Stimulated activated naive CD8-positive, alpha-beta T cell treated with anti-CD3 and anti-CD28 coated beads, Interleukin-15, Interleukin-2, amounts not matched to agents 100 U/mL and 50 U/mL, for 24 hours (primary cell): ENCODE measurements at regions not wholly inside any gene's neighbourhood (a gene's known extent, or its start where the extent isn't known, plus 50 kb on each side); places are given as distances from the start of the nearest gene placed in this dataset.

Source experiments
- ATAC-seq: fragments of 150-1000 bp; cut with Tn5 transposase; one replicate; pipeline ENCODE4 v1.10.0; 2021
- DNase-seq: peaks from one replicate; pipeline ENCODE4 v3.0.0; 2021

DNA sequence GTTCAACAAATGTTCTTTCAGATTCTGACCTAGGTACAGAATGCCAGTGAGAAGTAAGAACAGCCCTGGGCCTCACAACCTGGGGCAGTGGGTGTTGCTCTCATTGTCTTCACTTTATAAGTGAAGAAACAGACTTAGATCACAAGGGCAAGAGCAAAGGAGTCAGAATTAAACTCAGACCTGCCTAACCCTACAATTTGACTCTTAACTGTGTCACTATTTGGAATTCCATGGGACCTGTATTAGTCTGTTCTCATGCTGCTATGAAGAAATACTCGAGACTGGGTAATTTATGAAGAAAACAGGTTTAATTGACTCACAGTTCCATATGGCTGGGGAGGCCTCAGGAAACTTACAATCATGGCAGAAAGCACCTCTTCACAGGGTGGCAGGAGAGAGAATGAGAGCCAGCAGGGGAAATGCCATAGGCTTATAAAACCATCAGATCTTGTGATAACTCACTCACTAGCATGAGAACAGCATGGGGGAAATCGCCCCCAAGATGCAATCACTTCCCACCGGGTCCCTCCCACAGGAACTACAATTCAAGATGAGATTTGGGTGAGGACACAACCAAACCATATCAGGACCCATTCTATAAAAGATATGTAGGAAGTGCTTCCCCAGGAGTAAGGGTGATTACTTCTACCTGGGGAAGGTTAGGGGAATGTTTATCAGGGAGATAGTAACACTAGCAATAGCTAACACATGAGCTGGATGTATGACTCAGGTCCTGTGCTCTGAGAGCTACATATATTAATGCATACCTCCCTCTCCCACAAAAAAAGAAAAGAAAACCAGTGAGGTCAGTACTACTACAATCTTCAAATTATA is 270.1 kb downstream of the SOX9 start:
- DNase-seq (no peak), ATAC-seq (no peak)

DNA sequence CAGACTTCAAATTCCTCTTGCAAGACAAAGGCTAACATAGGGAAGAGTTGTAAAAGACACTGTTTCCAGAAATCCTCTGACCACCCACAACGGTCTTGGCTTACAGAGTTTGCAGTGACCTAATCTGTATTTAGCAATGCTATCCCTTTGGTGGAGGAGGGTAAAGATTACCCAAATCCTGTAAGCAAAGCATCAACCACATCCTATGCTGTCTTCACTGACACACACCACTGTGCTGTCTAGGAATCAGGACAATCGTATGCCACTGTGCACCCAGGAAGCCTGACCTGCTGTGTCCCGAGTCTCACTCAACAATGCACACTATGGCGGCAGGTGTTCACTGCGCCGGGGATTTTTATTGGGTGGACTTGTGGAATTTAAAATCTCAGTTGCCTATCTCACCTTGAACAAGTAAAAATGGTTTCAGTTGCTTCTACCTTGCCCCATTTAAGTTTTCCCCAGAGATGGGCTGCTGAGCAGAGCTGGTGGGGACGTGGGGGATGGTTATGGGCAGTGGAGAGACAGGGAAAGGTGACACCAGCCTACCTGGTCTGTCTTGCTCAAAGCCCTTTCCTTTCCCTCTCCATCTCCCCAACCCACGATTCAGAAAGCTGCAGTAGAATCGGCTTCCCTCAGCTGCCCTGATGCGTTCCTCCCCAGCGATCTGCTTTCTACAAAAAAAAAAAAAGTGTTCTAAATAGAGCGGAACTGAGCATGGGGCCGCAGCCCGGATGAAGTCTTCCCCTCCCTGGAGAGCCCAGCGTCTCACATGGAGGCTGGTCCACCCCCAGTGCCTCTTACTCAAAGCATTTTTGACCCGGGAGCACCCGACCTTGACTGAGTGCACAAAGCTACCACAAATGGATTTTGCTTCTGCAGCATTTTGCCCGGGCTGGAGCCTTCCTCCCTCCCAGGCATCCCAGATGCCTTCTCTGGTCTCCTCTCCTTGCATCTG is 271.5 kb downstream of the SOX9 start:
- no peak for ATAC-seq
- DNase-seq, result no peak

DNA sequence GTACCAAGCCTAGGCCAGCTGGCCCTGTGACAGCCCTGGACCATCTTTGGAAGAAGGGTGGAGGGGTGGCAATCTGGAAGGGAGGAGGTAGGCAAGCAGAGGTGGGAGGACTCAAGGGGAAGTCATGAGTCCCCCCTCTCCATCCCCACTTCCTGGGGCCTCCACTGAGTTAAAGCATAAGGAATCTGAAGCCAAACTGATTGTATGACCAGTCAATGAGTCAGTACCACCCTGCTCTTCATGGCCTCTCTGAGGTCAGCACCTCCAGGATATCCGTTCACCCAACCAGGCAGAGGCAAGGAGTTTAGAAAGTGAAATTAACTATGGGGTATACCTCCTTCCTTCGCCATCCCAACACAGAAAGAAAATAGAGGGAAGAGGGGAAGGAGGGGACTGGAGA is 272.7 kb downstream of the SOX9 start:
- DNase-seq (no peak), ATAC-seq (no peak)

- ATAC-seq, result no peak
- no peak for DNase-seq
Measured at GRCh38 chr17:72394531-72394930, 273.7 kb downstream of the SOX9 start.

DNA sequence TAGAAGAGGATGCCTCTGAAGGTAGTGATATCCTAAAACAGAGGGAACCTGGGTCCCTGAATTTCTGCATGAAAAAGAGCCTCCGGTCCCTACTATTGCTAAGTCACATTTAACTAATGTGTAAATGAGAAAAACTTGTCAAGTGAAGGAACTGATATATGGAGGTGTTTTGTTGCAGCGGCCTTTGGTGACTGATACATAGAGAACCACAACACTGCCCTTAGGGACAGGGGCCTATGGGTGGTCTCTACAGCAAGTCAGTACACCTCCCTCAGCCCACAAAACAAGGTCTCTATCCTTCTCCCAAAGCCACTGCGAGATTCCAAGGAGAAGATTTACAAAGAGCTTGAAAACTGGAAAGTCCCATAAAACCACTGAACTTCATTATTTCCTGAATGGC is 275.3 kb downstream of the SOX9 start:
- ATAC-seq (no peak), DNase-seq (no peak)

DNA sequence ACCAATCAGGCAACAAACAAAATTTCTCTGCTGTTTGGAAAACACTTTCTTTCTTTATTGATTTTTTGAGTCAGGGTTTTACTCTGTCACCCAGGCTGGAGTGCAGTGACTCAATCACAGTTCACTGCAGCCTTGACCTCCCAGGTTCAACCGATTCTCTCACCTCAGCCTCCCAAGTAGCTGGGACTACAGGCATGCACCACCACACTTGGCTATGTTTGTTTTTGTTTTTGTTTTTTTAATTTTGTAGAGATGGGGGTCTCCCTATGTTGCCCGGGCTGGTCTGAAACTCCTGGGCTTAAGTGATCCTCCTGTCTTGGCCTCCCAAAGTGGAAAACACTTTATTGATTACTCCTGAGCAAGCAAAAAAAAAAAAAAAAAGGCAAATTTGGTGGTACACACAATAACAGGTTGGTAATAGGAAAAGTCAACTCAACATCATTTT is 276.4 kb downstream of the SOX9 start:
- DNase-seq, result no peak
- no peak for ATAC-seq

DNA sequence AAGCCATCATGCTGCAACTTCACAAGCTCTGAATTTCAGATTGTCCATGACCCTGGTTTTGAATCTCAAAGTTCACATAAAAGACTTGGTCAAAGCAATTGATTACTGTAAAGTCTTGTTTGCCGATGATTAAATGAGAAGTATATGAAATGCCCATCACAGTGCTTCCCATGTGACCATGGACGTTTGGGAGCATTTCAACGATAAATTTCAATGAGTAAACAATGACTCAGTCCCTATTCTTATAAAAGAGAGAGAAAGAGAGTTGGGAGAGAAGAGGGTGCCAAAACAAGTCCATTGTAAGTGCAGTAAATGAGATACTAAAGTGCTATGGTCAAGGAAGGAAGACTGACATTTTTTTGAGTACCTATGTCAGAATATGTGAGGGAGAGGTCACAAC is 276.9 kb downstream of the SOX9 start:
- no peak for ATAC-seq
- DNase-seq, result no peak

GRCh38 chr17:72399023-72399607 is 278.3 kb downstream of the SOX9 start:
- ATAC-seq (no peak), DNase-seq (no peak)

GRCh38 chr17:72399608-72400487 is 279.0 kb downstream of the SOX9 start:
- no peak for DNase-seq

DNA sequence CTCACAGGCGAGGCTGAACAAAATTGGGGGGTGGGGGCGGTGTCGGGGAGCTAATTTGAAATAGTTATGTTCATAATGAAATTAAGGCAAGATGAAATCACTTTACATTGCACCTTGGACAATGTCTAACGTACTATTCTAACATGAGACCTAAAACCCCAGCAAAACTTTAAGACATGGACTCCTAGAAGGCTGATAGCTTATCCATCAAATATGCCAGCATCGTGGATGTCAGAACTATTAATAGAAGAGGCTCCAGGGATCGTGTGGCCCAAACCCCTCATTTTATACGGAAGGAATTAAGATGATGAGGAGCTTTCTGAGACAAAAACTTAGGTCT is 279.6 kb downstream of the SOX9 start:
- ATAC-seq (no peak), DNase-seq (no peak)

More at GRCh38 chr17:72399608-72400487, 279.0 kb downstream of the SOX9 start:
- ATAC-seq, result no peak

GRCh38 chr17:72400863-72401262 is 280.0 kb downstream of the SOX9 start:
- no peak for ATAC-seq

GRCh38 chr17:72401883-72402726 is 281.3 kb downstream of the SOX9 start:
- DNase-seq (no peak), ATAC-seq (no peak)

More at GRCh38 chr17:72400863-72401262, 280.0 kb downstream of the SOX9 start:
- DNase-seq, result no peak

DNA sequence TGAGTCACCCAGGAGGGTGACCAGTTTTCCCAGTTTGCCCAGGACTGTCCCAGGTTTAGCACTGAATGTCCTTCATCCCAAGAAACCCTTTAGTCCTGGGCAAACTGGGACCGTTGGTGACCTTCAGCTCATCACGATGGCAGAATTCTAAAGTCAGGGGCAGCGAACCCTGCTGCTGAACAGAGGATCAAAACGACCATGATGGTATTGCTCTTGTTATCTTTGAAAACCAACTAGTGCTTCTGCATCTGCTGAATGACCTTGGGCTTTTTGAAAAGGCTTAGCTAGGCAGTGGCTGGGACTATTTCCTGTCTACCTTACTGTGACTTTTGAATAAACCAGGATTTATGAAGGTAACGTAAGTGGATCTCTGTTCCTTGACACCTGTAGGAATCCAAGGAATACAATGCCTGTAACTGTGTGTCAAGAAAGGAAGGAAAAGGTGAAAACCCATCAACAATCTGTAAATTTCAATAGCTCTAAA is 281.9 kb downstream of the SOX9 start:
- DNase-seq (no peak), ATAC-seq (no peak)

GRCh38 chr17:72403713-72404209 is 282.9 kb downstream of the SOX9 start:
- DNase-seq, result no peak
- ATAC-seq, result no peak

- ATAC-seq, result no peak
- DNase-seq, result no peak
Measured at GRCh38 chr17:72404872-72405271, 284.1 kb downstream of the SOX9 start.

DNA sequence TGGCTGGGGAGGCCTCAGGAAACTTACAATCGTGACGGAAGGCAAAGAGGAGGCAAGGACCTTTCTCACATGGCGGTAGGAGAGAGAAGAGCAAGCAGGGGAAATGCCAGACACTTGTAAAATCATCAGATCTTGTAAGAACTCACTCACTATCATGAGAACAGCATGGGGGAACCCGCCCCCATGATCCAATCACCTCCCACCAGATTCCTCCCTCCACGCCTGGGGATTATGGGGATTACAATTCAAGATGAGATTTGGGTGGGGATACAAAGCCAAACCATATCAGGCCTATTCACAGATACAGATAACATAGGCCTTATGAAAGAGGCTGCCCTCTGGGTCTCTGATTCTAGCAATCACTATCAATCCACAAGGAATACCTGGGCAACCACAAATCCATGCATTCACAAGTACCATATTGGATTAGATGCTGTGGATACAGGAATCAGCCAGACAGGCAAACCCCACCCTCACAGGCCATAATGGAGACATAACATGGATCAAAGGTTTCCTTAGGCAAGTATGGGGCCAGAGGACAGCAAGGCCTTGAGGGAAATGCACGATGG is 284.9 kb downstream of the SOX9 start:
- DNase-seq (no peak), ATAC-seq (no peak)

- ATAC-seq, result no peak
Measured at GRCh38 chr17:72406498-72406897, 285.7 kb downstream of the SOX9 start.

DNA sequence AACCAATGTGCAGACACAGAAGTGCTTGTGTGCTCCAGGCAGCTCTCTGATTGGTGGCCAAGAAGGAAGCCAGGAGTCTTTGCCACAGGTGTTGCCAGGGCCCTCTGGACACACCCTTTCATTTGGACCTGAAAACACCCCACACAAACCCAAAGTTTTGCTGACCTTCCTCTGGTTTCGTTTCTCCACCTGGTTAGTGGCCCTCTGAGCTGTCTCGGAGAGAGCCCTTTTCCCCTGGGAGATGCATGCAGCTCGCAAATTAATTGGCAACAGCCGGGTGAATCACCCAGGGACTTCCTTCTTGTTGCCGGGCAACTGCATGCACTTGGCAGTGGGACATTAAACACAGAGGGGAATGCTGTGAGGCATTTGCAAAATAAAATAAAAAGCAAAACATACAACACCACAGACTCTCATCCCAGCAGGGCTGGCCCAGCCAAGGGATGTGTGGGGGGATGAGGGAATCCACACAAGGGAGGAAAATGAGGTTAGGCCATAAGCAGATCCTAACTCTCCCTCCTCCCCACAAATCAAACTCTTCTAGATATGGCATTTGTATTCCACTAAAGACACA is 286.6 kb downstream of the SOX9 start:
- ATAC-seq, result no peak
- DNase-seq, result no peak

More at GRCh38 chr17:72406498-72406897, 285.7 kb downstream of the SOX9 start:
- no peak for DNase-seq

- DNase-seq, result no peak
- ATAC-seq, result no peak
Measured at GRCh38 chr17:72407931-72408330, 287.1 kb downstream of the SOX9 start.

DNA sequence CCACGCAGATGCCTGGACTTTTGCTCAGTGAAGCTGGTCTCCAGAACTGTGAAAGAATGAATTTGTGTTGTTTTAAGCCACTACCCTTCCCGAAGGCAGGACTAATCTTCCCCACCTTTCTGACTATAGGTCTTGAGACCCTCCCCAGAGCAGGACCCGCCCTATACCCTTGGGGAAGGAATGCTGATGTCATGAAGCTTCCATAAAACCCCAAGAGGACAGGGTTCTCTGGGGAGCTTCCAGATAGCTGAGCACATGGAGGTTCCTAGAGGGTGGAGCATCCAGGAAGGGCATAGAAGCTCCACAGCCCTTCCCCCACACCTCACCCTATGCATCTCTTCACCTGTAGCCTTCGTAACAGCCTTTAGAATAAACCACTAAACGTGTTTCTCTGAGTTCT is 287.8 kb downstream of the SOX9 start:
- DNase-seq (no peak), ATAC-seq (no peak)
